OCI-LY3 (cell line): ENCODE measurements at regions not wholly inside any gene's neighbourhood (a gene's known extent, or its start where the extent isn't known, plus 50 kb on each side); places are given as distances from the start of the nearest gene placed in this dataset.

Experiments used
- H2AFZ ChIP-seq: fragments of 200-600, 300-600 bp; shearing (Covaris generic); 2 replicates; pipeline ENCODE4 v1.6.0; 2014; ENCODE audit warnings: antibody characterized with exemption, low read depth, low read length
- H3K27ac ChIP-seq: fragments of 200-600, 300-600 bp; sonication (generic); 2 replicates; pipeline ENCODE4 v1.5.1; 2014; ENCODE audit warnings: mild to moderate bottlenecking, low read length, moderate library complexity, mixed read lengths
- H3K27me3 ChIP-seq: fragments of 200-600, 300-600 bp; sonication (generic); 2 replicates; pipeline ENCODE4 v1.6.1; 2014; ENCODE audit warnings: low read depth, low read length, mixed read lengths
- H3K36me3 ChIP-seq: fragments of 200-600, 300-600 bp; sonication (generic); replicated peaks from 2 replicates; pipeline ENCODE3; 2014; ENCODE audit warnings: low read depth, low read length, mixed read lengths
- H3K4me1 ChIP-seq: fragments of 300-600, 200-600 bp; sonication (generic); 2 replicates; pipeline ENCODE4 v1.6.1; 2014; ENCODE audit warnings: low read length, mixed read lengths
- H3K4me2 ChIP-seq: fragments of 200-600, 300-600 bp; sonication (generic); 2 replicates; pipeline ENCODE4 v1.6.1; 2014; ENCODE audit warnings: low read length, mixed read lengths
- H3K4me3 ChIP-seq: fragments of 300-600, 200-600 bp; sonication (generic); 2 replicates; pipeline ENCODE4 v1.5.1; 2014; ENCODE audit warnings: antibody characterized with exemption, mild to moderate bottlenecking, low read length, moderate library complexity
- H3K79me2 ChIP-seq: fragments of 300-600, 200-600 bp; shearing (Covaris generic); 2 replicates; pipeline ENCODE4 v1.6.1; 2014; ENCODE audit warnings: mild to moderate bottlenecking, low read length, mixed read lengths
- H3K9ac ChIP-seq: fragments of 300-600, 200-600 bp; shearing (Covaris generic); 2 replicates; pipeline ENCODE4 v1.6.0; 2014; ENCODE audit warnings: mild to moderate bottlenecking, low read length, moderate library complexity
- H3K9me3 ChIP-seq: fragments of 200-600, 300-600 bp; shearing (Covaris generic); 2 replicates; pipeline ENCODE4 v1.6.1; 2014; ENCODE audit warnings: low read length, mixed read lengths; ENCODE audit not compliant: insufficient read depth
- H4K20me1 ChIP-seq: fragments of 200-600, 300-600 bp; sonication (generic); 2 replicates; pipeline ENCODE4 v1.6.1; 2016; ENCODE audit warnings: low read length, mixed read lengths; ENCODE audit not compliant: insufficient read depth
- CTCF ChIP-seq: fragments of 200-600, 300-600 bp; sonication (generic); IDR thresholded peaks from 2 replicates; pipeline ENCODE4 v1.5.1; 2014; ENCODE audit warnings: antibody characterized with exemption, low read length, low read depth
- EZH2phosphoT487 ChIP-seq: fragments of 200-600 bp; shearing (Covaris generic); IDR thresholded peaks from 2 replicates; pipeline ENCODE4 v1.6.1; 2018; ENCODE audit warnings: antibody characterized with exemption, mixed run types, low read depth

- Histone ChIP-seq H3K79me2 (no peaks in the 10 kb centered on the region), H3K4me1 (no peaks in the 10 kb centered on the region), H3K36me3 (no peaks in the 10 kb centered on the region), H4K20me1 (no peaks in the 10 kb centered on the region), H3K9me3 (no peaks in the 10 kb centered on the region), H3K4me3 (no peak overlapping the region), H3K27ac (no peak overlapping the region), H3K9ac (no peak overlapping the region), H2AFZ (no peak overlapping the region), H3K4me2 (no peak overlapping the region), H3K27me3 (no peaks in the 10 kb centered on the region)
- no peak for TF ChIP-seq CTCF
- no peak for TF ChIP-seq EZH2phosphoT487
These were observed 1462.3 kb downstream of the BRD1 start for GRCh38 chr22:48365386-48365785.

- Histone ChIP-seq H3K9ac (no peak overlapping the region), H3K4me1 (no peaks in the 10 kb centered on the region), H3K27ac (no peak overlapping the region), H3K36me3 (no peaks in the 10 kb centered on the region), H4K20me1 (no peaks in the 10 kb centered on the region), H3K4me2 (no peak overlapping the region), H2AFZ (no peak overlapping the region), H3K79me2 (no peaks in the 10 kb centered on the region), H3K4me3 (no peak overlapping the region), H3K9me3 (no peaks in the 10 kb centered on the region), H3K27me3 (no peaks in the 10 kb centered on the region)
- TF ChIP-seq EZH2phosphoT487 (no peak), CTCF (no peak)
These were observed 1464.8 kb downstream of the BRD1 start for GRCh38 chr22:48362721-48363404.

- H2AFZ ChIP-seq = no peak overlapping the region
- no peaks in the 10 kb centered on the region for H3K36me3 ChIP-seq
- H3K4me3 ChIP-seq = no peak overlapping the region
- no peaks in the 10 kb centered on the region for H3K9me3 ChIP-seq
- no peaks in the 10 kb centered on the region for H3K79me2 ChIP-seq
- H3K9ac ChIP-seq = no peak overlapping the region
- H3K4me2 ChIP-seq = no peak overlapping the region
- no peaks in the 10 kb centered on the region for H4K20me1 ChIP-seq
- no peaks in the 10 kb centered on the region for H3K27me3 ChIP-seq
- no peak overlapping the region for H3K27ac ChIP-seq
- TF ChIP-seq CTCF (no peak), EZH2phosphoT487 (no peak)
- no peaks in the 10 kb centered on the region for H3K4me1 ChIP-seq
These were observed 1466.5 kb downstream of the BRD1 start for GRCh38 chr22:48361099-48361639.

- Histone ChIP-seq H2AFZ (no peak overlapping the region), H3K4me3 (no peak overlapping the region), H3K79me2 (no peaks in the 10 kb centered on the region), H3K27ac (no peak overlapping the region), H3K27me3 (no peaks in the 10 kb centered on the region), H3K9ac (no peak overlapping the region), H3K36me3 (no peaks in the 10 kb centered on the region), H3K4me2 (no peak overlapping the region), H3K4me1 (no peaks in the 10 kb centered on the region), H3K9me3 (no peaks in the 10 kb centered on the region), H4K20me1 (no peaks in the 10 kb centered on the region)
- TF ChIP-seq CTCF (no peak), EZH2phosphoT487 (no peak)
These were observed 1468.1 kb downstream of the BRD1 start for GRCh38 chr22:48359613-48359965.
